Activated CD8-positive, alpha-beta memory T cell treated with anti-CD3 and anti-CD28 coated beads for 36 hours (primary cell): ENCODE measurements at regions not wholly inside any gene's neighbourhood (a gene's known extent, or its start where the extent isn't known, plus 50 kb on each side); places are given as distances from the start of the nearest gene placed in this dataset.
"Not testable (repeated sequence)": the region's sequence is repeated elsewhere in the genome, so short reads cannot be mapped to it uniquely, and the experiment has no call there.

ENCODE experiments used
- CTCF ChIA-PET: fragments of 350-600 bp; sonication (Branson Sonifier 250); formaldehyde crosslinking; loops from one replicate; lab custom pipeline; 2021; ENCODE audit warnings: antibody characterized with exemption; lab: Charles Lee
- POLR2A ChIA-PET: fragments of 350-600 bp; sonication (Branson Sonifier 250); formaldehyde crosslinking; loops from one replicate; lab custom pipeline; 2021; ENCODE audit warnings: antibody characterized with exemption; lab: Charles Lee

DNA sequence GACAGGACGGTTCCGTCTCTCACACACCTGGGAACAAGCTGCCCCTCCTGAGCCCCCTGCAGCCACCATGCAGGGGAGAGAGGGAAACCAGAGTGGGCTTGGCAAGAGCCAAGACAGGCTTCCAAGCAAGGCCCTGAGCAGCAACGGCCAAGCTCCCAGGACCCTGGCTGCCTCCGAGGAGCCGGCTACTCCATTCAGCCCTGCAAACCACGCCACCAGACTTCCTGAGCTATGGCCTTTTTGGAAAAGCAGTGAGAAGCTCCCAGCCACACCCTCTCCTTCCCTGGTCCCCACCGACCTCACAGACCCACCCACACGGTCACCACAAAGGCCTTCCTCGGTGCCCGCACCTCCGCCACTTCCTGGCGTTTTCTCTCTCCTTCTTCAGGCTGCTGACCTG lies 479.0 kb downstream of the BRD1 start:
- CTCF ChIA-PET: no interaction called here
- POLR2A ChIA-PET: no interaction called here

DNA sequence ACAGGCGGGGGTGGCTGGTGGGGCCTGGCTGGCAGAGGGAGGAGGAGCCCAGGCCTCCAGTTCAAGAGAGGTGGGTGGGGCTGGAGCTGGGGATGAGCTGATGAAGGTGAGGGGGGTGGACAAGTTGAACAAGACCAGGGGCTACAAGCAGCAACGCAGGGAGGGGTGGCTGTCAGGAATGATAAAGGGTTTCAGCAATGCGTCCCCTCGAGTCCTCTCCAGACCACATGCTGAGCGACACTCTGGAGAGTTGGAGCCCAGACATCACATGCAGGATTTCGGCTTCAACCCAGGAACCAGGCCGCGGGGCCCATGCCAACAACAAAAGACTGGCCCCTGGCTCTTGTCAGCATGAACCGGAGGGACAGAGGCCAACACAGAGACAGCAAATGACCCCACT lies 480.3 kb downstream of the BRD1 start:
- CTCF ChIA-PET: no interaction called here
- POLR2A ChIA-PET: no interaction called here

DNA sequence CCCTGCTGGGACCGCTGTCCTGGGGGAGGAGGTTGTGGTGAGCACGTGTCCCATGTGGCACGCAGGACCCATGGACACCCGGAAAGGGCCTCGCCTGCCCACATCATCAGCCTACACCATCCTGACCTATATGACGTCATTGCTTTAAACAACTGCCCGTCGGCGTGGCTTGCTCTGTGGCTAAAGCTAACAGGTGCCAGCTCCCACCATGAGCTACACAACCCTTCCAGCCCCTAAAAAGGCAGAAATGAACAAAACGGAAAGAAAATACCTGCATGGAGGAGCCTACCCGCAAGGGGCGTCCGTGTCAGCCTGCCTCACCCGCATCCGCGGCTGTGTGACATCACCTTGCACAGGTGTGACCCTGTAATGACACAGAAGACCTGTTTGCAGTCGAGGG lies 481.8 kb downstream of the BRD1 start:
- CTCF ChIA-PET: no interaction called here
- POLR2A ChIA-PET: no interaction called here

DNA sequence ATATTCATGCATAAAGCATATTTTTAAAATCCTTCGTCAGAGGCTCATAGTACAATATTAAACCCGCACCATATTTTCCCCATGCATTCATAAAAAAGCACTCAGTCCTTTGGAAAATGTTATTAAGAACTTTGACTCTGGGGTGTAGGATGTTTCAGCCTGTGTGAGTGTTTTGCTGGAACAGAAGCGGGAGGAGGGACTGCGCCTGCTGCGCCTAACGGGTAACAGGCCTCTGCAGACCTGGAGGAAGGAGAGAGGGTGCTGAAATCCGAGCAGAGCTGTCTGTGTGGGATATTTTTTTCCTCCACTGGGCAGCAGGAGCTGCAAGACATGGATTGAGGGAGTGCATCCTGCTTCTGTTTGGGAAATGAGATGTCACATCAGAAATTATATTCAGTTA lies 483.0 kb downstream of the BRD1 start:
- CTCF ChIA-PET: no interaction called here
- POLR2A ChIA-PET: no interaction called here

DNA sequence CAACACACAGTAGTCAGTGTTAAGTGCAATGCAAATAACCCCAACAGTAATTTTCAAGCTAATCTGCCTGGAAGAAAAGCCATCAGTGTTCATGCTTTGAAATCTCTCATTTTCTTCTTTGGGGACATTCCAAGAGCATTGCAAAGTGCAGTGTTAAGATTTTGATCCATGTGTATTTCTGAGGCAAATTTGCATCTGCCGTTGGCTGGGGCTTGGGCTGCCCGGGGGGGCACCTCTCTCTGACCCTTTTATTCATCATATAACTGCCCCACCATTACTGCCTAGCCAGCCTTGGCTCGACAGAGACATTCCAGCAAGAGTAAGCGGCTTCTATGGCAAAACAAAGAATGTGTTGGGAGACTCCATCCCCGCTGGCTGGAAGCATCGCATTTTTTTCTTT lies 483.5 kb downstream of the BRD1 start:
- ChIA-PET CTCF (no interaction called here), POLR2A (no interaction called here)

DNA sequence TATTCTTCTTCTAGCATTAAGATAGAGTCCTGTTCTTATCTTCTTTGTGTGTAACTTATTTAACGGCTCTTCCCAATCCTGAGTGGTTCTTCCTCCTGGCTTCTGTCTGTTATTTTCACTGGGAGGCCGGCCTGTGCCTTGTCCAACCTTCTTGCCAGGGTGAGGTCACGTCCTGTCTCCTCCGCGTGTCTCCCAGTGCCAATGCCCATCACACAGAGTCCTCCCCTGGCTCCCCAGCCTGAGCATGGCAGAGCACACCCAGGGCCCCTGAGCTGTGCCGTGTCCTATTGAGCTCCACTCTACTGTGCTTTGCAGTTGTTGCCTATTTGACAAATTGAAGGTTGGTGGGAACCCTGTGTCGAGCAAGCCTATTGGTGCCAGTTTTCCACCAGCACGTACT lies 487.3 kb downstream of the BRD1 start:
- ChIA-PET POLR2A (interaction anchor here (0.6 kb wide), 1 partner anchor 1388 kb away, joined by 5 read pairs; no protein-coding TSS in a partner anchor), CTCF (no interaction called here)

DNA sequence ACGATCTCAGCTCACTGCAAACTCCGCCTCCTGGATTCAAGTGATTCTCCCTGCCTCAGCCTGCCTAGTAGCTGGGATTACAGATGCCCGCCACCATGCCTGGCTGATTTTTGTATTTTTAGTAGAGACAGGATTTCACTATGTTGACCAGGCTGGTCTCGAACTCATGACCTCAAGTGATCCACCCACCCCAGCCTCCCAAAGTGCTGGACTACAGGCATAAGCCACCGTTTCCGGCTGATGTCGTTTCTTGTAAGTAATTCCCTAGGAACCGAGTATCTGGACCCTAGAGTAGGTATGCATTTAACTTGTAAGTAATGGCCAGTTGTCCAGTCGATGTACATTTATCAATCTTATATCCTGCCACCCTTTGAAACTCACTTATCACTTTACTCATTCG lies 491.2 kb downstream of the BRD1 start:
- POLR2A ChIA-PET: not testable (repeated sequence)

DNA sequence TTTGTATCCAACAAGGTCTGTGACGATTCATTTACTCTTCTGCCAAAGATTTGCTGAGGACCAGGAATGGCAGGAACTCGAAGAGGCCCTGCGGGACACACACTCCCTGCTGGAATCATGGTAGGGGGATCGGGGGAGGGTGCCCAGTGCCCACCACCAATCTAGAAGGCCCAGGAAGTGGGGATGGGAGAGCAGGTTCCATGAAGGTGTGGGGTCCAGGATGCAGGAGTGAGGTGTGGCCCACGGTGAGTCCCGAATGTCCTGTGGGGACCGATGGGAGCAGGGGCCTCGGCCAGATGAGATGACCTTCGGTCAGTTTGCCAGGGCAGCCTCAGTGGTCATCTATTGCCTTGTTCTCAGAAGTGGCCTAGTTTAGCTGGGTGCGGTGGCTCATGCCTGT lies 492.7 kb downstream of the BRD1 start:
- POLR2A ChIA-PET: no interaction called here
- CTCF ChIA-PET: no interaction called here

More for the DNA sequence above, 491.2 kb downstream of the BRD1 start:
- CTCF ChIA-PET: not testable (repeated sequence)

DNA sequence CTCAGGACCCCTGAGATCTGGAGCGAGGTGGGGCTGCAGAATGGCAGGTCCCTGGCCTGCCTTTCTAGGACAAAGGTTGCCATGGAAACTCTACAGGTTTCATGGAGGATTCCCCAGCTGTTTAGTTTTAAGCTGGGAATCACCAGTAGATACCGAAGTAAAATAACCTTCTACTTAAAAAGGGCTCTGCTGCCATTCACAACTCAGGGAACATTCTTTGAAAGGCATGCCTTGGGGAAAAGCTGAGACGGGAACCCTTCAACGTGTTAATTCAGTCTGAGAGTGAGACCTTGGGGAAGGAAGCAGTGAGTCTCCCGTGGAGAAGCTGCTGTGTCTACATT lies 493.3 kb downstream of the BRD1 start:
- ChIA-PET POLR2A (no interaction called here), CTCF (no interaction called here)

DNA sequence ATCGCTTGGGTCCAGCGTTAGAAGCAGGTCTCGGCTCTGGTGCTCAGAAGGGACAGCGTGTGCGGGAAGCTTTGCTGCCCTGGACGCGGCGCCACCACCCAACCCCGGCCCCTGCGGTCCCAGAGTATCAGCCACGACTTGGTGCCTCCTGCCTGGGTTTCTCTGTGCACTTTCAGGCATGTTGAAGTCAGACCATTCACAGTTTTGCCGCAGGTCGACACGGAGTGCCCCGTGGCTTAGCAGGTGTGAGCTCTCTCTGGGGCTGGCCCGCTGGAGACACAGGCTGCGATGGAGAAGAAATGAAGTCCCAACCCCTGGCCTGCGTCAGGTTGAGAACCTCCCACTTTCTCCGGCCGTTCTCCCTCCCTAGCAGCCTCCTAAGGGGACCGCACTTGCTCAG lies 494.5 kb downstream of the BRD1 start:
- CTCF ChIA-PET: no interaction called here
- POLR2A ChIA-PET: no interaction called here

DNA sequence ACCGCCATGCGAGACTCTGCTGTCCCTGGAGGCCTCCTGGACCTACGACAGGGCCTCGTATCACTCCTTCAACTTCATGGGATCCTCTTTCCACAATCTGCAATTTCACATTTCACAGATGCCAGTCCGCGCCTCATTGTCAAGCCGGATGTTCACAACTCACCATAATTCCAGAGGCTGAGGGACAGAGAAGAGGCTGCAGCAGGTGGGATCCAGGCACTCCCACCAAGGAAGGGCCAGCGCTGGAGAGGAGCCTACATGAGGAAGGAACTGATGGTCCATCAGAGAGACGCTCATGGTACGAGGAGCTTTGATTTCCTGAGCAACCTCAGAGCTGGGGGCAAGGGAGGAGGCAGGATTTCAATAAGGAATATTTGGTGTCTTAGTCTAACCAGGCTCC lies 495.0 kb downstream of the BRD1 start:
- CTCF ChIA-PET: no interaction called here
- POLR2A ChIA-PET: no interaction called here

DNA sequence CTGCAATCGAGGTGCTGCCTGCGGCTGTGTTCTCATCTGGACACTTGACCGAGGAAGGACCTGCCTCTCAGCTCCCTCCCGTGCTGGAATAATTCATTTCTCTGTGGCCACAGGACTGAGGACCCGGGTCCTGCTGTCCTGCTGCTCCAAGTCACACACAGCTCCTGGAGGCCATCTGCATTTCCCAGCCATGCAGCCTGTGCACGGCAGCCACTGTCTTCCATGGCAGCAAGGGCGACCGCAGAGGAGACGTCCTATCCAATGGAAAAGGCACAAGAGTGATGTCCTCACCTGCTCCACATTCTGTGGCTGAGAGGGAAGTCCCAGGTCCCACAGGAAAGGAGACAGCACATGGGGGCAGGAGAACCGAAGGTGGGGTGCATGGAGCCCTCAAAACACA lies 495.8 kb downstream of the BRD1 start:
- CTCF ChIA-PET: no interaction called here
- POLR2A ChIA-PET: no interaction called here

DNA sequence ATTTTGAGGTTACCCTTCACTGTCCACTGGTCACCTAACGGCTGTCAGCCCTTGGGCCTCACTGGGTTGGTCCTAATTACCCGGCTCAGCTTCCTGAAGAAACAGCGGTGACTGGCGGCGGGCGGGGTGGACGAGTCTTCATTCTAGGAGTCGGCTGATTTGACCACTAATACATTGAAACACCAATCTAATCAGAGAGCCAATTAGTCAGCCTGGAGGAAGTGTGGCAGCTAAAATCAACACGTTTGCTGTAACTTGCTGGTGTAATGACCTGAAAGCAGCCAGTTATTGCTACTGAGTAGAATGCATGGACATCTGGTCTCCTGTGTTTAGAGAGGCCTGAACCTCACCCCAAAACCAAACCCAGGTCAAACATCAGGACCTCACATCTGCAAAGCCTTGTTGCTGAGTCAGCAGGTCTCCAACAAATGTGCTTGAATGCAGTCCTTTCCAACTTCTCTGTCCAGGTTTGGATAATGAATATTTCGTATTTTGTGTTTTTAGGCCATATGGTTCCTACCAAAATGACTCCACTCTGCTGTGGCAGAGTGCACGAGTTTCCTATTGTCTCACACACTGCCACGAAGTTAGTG lies 496.4 kb downstream of the BRD1 start:
- POLR2A ChIA-PET: no interaction called here
- CTCF ChIA-PET: no interaction called here

DNA sequence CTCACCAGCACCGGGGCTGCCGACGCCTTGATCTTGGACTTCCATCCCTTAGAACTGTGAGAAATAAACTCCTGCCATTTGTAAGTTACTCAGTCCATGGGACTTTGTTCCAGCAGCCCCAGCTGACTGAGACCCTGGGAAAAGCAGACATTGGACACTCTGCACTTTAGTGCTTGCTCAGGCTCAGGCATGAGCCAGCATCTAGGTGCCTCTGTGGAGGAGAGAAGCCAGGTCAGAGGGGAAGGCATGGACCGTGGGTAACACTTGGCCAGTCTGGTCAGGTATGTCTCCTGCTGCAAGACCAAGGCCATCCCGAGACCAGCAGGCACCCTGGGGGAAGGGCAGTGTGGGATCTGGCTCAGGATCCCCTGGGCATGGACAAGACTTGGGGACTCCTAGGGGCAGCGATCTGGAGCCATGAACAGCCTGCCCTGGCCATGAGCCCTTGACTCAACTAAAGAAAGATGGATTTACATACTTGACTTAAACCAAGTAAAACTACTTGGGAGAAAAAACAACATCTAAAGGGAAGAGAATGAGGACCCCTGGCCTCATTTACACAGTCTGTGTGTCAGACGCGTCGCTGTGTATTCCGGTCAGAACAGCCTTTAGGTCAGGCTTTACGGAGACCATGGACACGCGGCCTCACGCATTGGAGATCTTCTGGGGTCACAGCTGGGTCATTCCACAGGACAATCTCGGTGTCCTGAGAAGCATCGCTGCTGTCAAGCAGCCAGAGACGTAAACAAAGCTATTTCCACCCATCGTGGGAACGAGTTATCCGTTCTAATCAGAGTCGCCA lies 497.1 kb downstream of the BRD1 start:
- POLR2A ChIA-PET: no interaction called here
- CTCF ChIA-PET: no interaction called here

DNA sequence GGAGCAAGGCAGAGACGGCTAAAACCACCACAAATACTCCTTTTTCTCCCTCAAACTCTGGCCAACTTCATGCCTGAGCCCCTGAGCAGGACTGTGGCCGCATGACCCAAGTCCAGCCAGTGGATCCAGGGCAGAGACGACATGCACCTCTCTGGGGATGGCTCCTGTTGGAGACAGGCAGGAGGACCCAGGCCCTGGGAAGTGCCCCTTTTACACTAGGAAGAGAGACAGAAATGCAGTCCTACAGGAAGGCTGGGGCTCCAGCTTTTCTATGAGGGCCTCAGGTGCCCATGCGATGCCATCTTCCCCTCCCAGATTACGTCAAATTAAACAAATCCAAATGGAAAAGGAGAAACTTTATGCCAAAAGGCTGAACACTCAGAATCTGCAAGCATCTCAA lies 498.0 kb downstream of the BRD1 start:
- ChIA-PET CTCF (no interaction called here), POLR2A (no interaction called here)

DNA sequence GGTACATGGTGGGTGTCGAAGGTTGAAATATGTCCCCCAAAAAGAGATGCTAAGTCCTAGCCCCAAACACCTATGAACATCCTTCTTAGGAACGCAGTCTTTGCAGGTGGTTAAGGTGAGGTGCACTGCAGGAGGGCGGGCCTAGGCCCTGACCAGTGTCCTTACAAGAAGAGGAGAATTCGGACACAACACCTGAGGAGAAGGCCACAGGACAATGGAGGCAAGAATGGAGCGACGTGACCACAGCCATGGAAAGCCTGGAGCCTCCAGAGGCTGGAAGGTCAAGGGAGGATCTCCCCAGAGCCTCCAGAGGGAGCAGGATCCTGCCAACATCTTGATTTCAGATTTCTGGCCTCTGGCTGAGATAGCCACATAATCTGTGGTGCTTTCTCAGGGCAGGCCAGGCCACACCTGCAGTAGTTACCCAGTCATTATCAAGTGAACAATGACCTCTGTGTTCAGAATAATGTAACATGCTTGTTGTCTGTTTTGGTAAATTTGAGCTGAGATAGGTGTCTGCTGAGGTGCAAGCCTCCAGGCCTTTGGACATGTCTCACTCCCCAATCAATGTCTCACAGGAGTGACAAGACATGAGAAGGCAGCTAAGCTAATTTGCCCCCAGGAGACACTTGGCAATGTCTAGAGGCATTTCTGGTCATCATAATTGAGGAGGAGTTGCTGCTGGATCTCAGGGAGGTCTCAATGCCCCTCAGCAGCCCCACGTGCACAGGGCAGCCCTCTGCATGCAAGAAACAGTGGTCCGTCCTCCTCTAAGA lies 498.9 kb downstream of the BRD1 start:
- ChIA-PET POLR2A (no interaction called here), CTCF (no interaction called here)

DNA sequence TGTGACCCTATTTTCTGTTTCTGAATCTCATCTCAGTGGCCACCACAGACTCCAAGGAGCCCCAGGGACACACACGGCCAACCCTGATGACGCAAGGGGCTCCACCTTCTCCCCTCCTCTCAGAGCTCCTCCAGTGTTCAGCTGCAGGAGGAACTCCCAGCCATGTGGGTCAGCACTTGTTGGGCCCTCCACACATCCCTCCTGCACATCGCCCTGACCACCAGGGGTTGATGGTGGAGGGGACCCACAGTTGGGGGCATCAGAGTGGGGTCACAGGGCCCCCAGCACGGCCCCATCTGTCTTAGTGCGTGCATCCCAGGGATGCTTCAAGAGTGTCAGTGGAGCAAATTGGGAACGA lies 499.6 kb downstream of the BRD1 start:
- ChIA-PET POLR2A (no interaction called here), CTCF (no interaction called here)

DNA sequence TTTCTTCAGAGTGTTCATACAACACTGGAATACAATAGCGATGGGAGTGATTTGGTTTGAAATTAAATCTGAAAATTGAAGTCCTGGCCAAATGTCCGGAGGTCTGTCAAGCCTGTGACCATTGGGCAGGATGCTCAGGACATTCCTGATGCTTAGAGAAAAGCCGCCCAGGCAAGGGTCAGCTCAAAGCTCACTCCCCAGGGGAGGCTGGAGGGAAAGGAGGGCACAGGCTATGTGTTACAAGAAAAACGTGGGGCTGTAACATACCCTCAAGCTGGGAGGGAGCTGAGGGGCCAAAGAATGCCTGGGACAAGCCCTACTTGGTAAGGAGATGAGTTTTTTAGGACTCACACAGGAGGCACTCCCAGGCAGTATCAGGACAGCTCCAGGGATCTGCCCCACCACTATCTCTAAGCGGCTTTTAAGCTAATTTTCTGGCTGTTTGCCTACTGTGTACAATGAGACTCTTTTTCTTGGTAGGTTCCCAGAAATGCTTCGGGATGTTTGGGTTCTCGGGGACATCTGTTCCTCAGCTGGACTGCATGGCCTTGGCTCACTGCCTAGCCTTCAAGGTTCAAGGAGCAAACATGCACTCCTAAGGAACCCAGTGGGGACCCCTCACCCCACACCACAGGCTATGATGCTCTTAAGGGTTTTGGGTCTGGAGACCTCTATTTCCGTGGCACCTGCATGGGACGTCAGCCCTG lies 500.1 kb downstream of the BRD1 start:
- ChIA-PET POLR2A (no interaction called here), CTCF (no interaction called here)

DNA sequence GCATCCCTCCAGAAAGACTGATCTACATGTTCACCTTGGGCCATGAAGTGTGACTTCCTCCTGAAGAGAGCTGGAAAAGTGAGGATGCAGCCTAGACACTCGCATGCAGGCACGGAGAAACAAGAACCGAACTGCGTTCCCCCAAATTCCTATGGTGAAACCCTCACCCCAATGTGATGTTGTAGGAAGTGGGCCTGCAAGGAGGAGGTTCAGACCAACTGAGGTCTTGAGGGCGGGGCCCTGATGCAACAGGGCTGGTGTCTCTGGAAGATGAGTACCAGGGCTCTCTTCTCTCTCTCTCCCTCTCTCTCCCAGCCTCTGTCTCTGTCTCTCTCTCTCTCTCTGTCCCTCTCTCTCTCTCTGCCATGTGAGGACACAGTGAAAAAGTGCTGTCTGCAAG lies 501.1 kb downstream of the BRD1 start:
- ChIA-PET CTCF (no interaction called here), POLR2A (no interaction called here)
